SH-SY5Y (cell line): ENCODE measurements at regions not wholly inside any gene's neighbourhood (a gene's known extent, or its start where the extent isn't known, plus 50 kb on each side); places are given as distances from the start of the nearest gene placed in this dataset.

Source experiments
- GATA2 ChIP-seq: IDR thresholded peaks from 2 replicates; pipeline ENCODE4 v1.6.1; 2011; ENCODE audit warnings: mild to moderate bottlenecking, low read depth, low read length
- GATA3 ChIP-seq: IDR thresholded peaks from 2 replicates; pipeline ENCODE4 v1.6.1; 2011; ENCODE audit warnings: low read depth, mild to moderate bottlenecking, low read length, moderate library complexity

- TF ChIP-seq GATA2, result no peak
- no peak for TF ChIP-seq GATA3
These were observed 122.6 kb upstream of the SPRED2 start for GRCh38 chr2:65554765-65555591.
